GM12878 (cell line): ENCODE measurements at regions not wholly inside any gene's neighbourhood (a gene's known extent, or its start where the extent isn't known, plus 50 kb on each side); places are given as distances from the start of the nearest gene placed in this dataset.
"Not testable (repeated sequence)": the region's sequence is repeated elsewhere in the genome, so short reads cannot be mapped to it uniquely, and the experiment has no call there.

Source experiments
- ATAC-seq: fragments of 200-7000 bp; cut with Tn5 transposase; 3 replicates; pipeline ENCODE4 v1.9.1; 2020; ENCODE audit warnings: mild to moderate bottlenecking, moderate library complexity
- BruUV-seq: library from RNA; stranded (reverse); fragments of 400-500 nt; replicated peaks from 2 replicates; lab custom pipeline; 2021; lab: Mats Ljungman, UMichigan
- CTCF ChIA-PET: fragments of 300-600 bp; sonication (Branson Sonifier 250); formaldehyde crosslinking; extraction: SDS; loops from one replicate; lab custom pipeline; 2021; ENCODE audit warnings: inconsistent platforms; lab: Yijun Ruan, JAX
- POLR2A ChIA-PET: fragments of 350-600 bp; formaldehyde crosslinking; extraction: SDS; loops from one replicate; lab custom pipeline; 2021; ENCODE audit warnings: inconsistent platforms; lab: Charles Lee
- RAD21 ChIA-PET: fragments of 300-600 bp; sonication (Branson Sonifier 250); formaldehyde crosslinking; loops from one replicate; lab custom pipeline; 2023; ENCODE audit warnings: antibody characterized with exemption; ENCODE audit not compliant: unreplicated experiment; lab: Charles Lee
- SMC1A ChIA-PET: fragments of 300-600 bp; sonication (Branson Sonifier 250); formaldehyde crosslinking; loops from one replicate; lab custom pipeline; 2023; ENCODE audit not compliant: unreplicated experiment, uncharacterized antibody; lab: Charles Lee
- DNase-seq: peaks from one replicate; pipeline ENCODE4 v3.0.0-alpha.2; 2011; ENCODE audit warnings: low read depth, low spot score
- FAIRE-seq: peaks from 3 replicates; lab custom pipeline; 2011; peaks lifted over from hg19 to GRCh38; lab: Jason Lieb, UNC
- H2AFZ ChIP-seq: 2 replicates; pipeline ENCODE4 v1.6.0; 2011; ENCODE audit warnings: low read depth, low read length, control low read depth; ENCODE audit not compliant: control insufficient read depth
- H3K27ac ChIP-seq: 2 replicates; pipeline ENCODE4 v1.5.1; 2011; ENCODE audit warnings: control low read depth; ENCODE audit not compliant: control insufficient read depth, insufficient read depth
- H3K27me3 ChIP-seq, 2 experiments: replicated peaks in 1 of 2; 2 replicates each; pipeline versions ENCODE4 v1.6.0 to v1.6.1; 2011; ENCODE audit warnings: low read length in 1 of 2; ENCODE audit not compliant: control insufficient read depth in 2 of 2, insufficient read depth in 2 of 2
- H3K36me3 ChIP-seq, 2 experiments: 2 replicates each; pipeline ENCODE4 v1.5.1; 2011; ENCODE audit warnings: low read length in 1 of 2; ENCODE audit not compliant: control insufficient read depth in 2 of 2, insufficient read depth in 2 of 2
- H3K4me1 ChIP-seq: 2 replicates; pipeline ENCODE4 v1.6.1; 2011; ENCODE audit warnings: mild to moderate bottlenecking, low read length, moderate library complexity, mixed read lengths; ENCODE audit not compliant: control insufficient read depth, insufficient read depth
- H3K4me2 ChIP-seq: 2 replicates; pipeline ENCODE4 v1.6.0; 2011; ENCODE audit warnings: control low read depth; ENCODE audit not compliant: control insufficient read depth, insufficient read depth
- H3K4me3 ChIP-seq: fragments of 200-600 bp; sonication (generic); 2 replicates; pipeline ENCODE4 v1.5.1; 2016
- H3K79me2 ChIP-seq: 2 replicates; pipeline ENCODE4 v1.6.0; 2011; ENCODE audit warnings: low read length; ENCODE audit not compliant: control insufficient read depth, insufficient read depth
- H3K9ac ChIP-seq: 2 replicates; pipeline ENCODE4 v1.8.0; 2011; ENCODE audit warnings: low read length, control low read depth, mixed read lengths; ENCODE audit not compliant: control insufficient read depth, insufficient read depth
- H3K9me3 ChIP-seq: replicated peaks from 3 replicates; pipeline ENCODE4 v1.5.1; 2011; ENCODE audit warnings: mild to moderate bottlenecking, low read length; ENCODE audit not compliant: control insufficient read depth, insufficient read depth
- H4K20me1 ChIP-seq: 2 replicates; pipeline ENCODE4 v1.6.0; 2011; ENCODE audit not compliant: control insufficient read depth, insufficient read depth
- BHLHE40 ChIP-seq, 2 experiments: fragments of 450-650 bp in 1 of 2; IDR thresholded peaks; 2 replicates each; pipeline ENCODE4 v1.6.1; 2011 to 2017; ENCODE audit warnings: low read depth in 2 of 2, borderline replicate concordance in 1 of 2, improper control_type of control experiment in 1 of 2, low read length in 1 of 2, mild to moderate bottlenecking in 1 of 2
- FOXM1 ChIP-seq: IDR thresholded peaks from 2 replicates; pipeline ENCODE4 v1.6.1; 2012; ENCODE audit warnings: low read depth, mild to moderate bottlenecking, inconsistent platforms, low read length, moderate library complexity
- KAT2A ChIP-seq: conservative IDR thresholded peaks from 2 replicates; pipeline ENCODE4 v1.6.1; 2011; ENCODE audit warnings: low read depth, low read length; ENCODE audit not compliant: control insufficient read depth
- MEF2B ChIP-seq: fragments of 450-650 bp; IDR thresholded peaks from 2 replicates; pipeline ENCODE4 v1.6.1; 2018; ENCODE audit warnings: mild to moderate bottlenecking, moderate library complexity; ENCODE audit not compliant: partially characterized antibody, poor library complexity, severe bottlenecking
- MYC ChIP-seq: IDR thresholded peaks from 2 replicates; pipeline ENCODE4 v1.6.1; 2011; ENCODE audit warnings: mild to moderate bottlenecking, low read length, moderate library complexity, inconsistent platforms; ENCODE audit not compliant: insufficient read depth, insufficient replicate concordance, insufficient read length, severe bottlenecking
- NBN ChIP-seq: fragments of 450-650 bp; IDR thresholded peaks from 2 replicates; pipeline ENCODE4 v1.6.1; 2016
- PAX8 ChIP-seq: fragments of 450-650 bp; IDR thresholded peaks from 2 replicates; pipeline ENCODE4 v1.6.1; 2017; ENCODE audit warnings: mild to moderate bottlenecking, moderate library complexity
- RFX5 ChIP-seq: IDR thresholded peaks from 2 replicates; pipeline ENCODE4 v1.6.1; 2011; ENCODE audit warnings: low read depth, low read length, improper control_type of control experiment
- SIX5 ChIP-seq: IDR thresholded peaks from 2 replicates; pipeline ENCODE4 v1.6.1; 2011; ENCODE audit warnings: mild to moderate bottlenecking, low read depth, low read length, moderate library complexity; ENCODE audit not compliant: severe bottlenecking
- TARDBP ChIP-seq: IDR thresholded peaks from 2 replicates; pipeline ENCODE4 v1.6.1; 2016; ENCODE audit warnings: borderline replicate concordance
- TCF7 ChIP-seq: IDR thresholded peaks from 2 replicates; pipeline ENCODE4 v1.6.1; 2014; ENCODE audit warnings: antibody characterized with exemption, borderline replicate concordance
- WRNIP1 ChIP-seq: IDR thresholded peaks from 2 replicates; pipeline ENCODE4 v1.6.1; 2011; ENCODE audit warnings: low read depth, low read length, improper control_type of control experiment, borderline replicate concordance
- ZNF207 ChIP-seq: fragments of 450-650 bp; IDR thresholded peaks from 2 replicates; pipeline ENCODE4 v1.6.1; 2014; ENCODE audit warnings: antibody characterized with exemption, mild to moderate bottlenecking, borderline replicate concordance
- WGBS: methylation state at CpG from one replicate; pipeline ENCODE4 v1.1.6; 2016; ENCODE audit warnings: low lambda C conversion rate; ENCODE audit not compliant: insufficient replicate concordance, insufficient coverage; ENCODE audit errors: missing lambda C conversion rate; 5-methylcytosine and 5-hydroxymethylcytosine counted together
- in situ Hi-C: fragments of 300-500 bp; cut with MboI; formaldehyde crosslinking; loops from 9 replicates; pipeline ENCODE4 v1.14.3; 2018; ENCODE audit warnings: mixed read lengths
- intact Hi-C: fragments of 100-400 bp; cut with micrococcal nuclease; formaldehyde crosslinking; loops from one replicate; pipeline ENCODE4 v1.14.2; 2022; ENCODE audit not compliant: unreplicated experiment
- TF ChIP-seq, protein P1 (sequence below): IDR thresholded peaks from 2 replicates; pipeline ENCODE4 v1.6.1; 2012; ENCODE audit warnings: low read depth, low read length, improper control_type of control experiment

- Histone ChIP-seq H3K4me2 (no peak overlapping the region), H3K4me3 (no peak overlapping the region), H4K20me1 (no peaks in the 10 kb centered on the region), H3K4me1 (no peaks in the 10 kb centered on the region), H3K36me3 (no peaks in the 10 kb centered on the region), H3K9me3 (no peaks in the 10 kb centered on the region), H3K79me2 (no peaks in the 10 kb centered on the region), H3K27ac (no peak overlapping the region), H3K27me3 (no peaks in the 10 kb centered on the region; a peak in 1 of 4 replicates), H2AFZ (no peak overlapping the region), H3K9ac (no peak overlapping the region)
- BruUV-seq: no TSS peak
- RAD21 ChIA-PET: no interaction called here
- no peak for TF ChIP-seq RFX5
- TF ChIP-seq ZNF207: no peak
- TF ChIP-seq NBN: no peak
- TF ChIP-seq KAT2A: no peak
- no peak for TF ChIP-seq SIX5
- no peak for TF ChIP-seq TARDBP
- TF ChIP-seq FOXM1: no peak
- no peak for TF ChIP-seq PAX8
- TF ChIP-seq, protein P1, sequence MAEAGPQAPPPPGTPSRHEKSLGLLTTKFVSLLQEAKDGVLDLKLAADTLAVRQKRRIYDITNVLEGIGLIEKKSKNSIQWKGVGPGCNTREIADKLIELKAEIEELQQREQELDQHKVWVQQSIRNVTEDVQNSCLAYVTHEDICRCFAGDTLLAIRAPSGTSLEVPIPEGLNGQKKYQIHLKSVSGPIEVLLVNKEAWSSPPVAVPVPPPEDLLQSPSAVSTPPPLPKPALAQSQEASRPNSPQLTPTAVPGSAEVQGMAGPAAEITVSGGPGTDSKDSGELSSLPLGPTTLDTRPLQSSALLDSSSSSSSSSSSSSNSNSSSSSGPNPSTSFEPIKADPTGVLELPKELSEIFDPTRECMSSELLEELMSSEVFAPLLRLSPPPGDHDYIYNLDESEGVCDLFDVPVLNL: no peak
- no peak for TF ChIP-seq WRNIP1
- TF ChIP-seq BHLHE40 (IDR thresholded peaks at IDR 0.05; ENCODE audit: borderline replicate concordance in 1 of 2, low read depth in 2 of 2, low read length in 1 of 2): no peak
- TF ChIP-seq TCF7: no peak
- TF ChIP-seq MYC: no peak
- no peak for TF ChIP-seq MEF2B
- FAIRE-seq: no peak
- CTCF ChIA-PET: no interaction called here
- no peak for ATAC-seq
- no peak for DNase-seq
- intact Hi-C loops: no loop called here
- in situ Hi-C loops: no loop called here
- POLR2A ChIA-PET: no interaction called here
- SMC1A ChIA-PET: no interaction called here
- 16% methylated on average over 12 of the region's 12 CpGs for WGBS
Observed at GRCh38 chr11:134853992-134854991, 442.2 kb upstream of the B3GAT1 start.

GRCh38 chr11:134851503-134852224, 439.6 kb upstream of the B3GAT1 start:
- H3K4me2 ChIP-seq, intact Hi-C loops, POLR2A ChIA-PET, FAIRE-seq, H3K79me2 ChIP-seq, RAD21 ChIA-PET, ATAC-seq, H4K20me1 ChIP-seq, H3K9me3 ChIP-seq, DNase-seq, H3K9ac ChIP-seq, H3K36me3 ChIP-seq, in situ Hi-C loops, BruUV-seq, H2AFZ ChIP-seq, SMC1A ChIA-PET, H3K4me1 ChIP-seq, H3K4me3 ChIP-seq, H3K27ac ChIP-seq, H3K27me3 ChIP-seq: not testable (repeated sequence)
- CTCF ChIA-PET: interaction anchor here (1.4 kb wide), 1 partner anchor 17 kb away, joined by 7 read pairs; no protein-coding TSS in a partner anchor
- 50% methylated on average over 22 of the region's 22 CpGs for WGBS
